ENCODE measurements at regions not wholly inside any gene's neighbourhood (a gene's known extent, or its start where the extent isn't known, plus 50 kb on each side); places are given as distances from the start of the nearest gene placed in this dataset.

DNA sequence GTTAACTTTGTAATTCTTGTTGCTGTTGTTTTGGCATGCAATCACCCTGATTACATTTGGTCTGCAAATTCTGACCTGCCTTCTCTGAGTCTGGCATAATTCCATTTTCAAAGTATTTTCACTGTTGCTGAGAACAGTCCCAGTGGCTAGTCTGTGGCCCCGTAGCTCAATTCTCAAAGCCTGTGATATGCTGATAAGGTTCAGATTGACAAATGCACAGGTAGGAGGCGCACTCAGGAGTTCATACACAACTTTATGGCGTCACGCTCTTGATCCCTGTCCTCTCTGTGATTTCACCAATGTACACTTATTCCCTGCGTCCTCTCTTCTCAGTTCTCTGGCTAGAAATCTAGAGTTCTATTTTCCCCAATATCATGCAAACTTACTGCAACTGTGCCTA lies 376.6 kb upstream of the SLCO3A1 start:
- DNase-seq, result no peak

DNA sequence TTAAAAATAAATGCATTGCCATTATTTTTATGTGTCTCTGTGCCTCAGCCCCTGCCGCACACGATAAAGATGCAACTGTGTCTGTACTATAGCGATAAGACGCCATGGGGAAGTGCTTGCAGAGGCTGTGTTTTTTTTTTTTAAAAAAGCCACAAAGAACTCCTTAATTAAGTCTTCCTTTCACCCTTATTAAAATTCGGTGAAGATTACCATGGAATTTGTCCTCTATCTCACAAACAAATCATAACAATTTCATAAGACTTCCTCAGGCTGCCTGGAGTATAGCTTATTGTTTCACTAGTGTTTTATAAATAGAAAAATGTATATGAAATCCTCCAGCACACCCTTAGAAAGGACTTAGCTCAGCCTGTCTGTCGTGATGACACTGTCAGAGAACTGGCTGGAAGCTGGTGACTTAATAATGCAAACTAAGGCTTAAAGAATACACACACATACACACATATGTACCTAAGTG lies 374.8 kb upstream of the SLCO3A1 start:
- DNase-seq, result no peak

DNA sequence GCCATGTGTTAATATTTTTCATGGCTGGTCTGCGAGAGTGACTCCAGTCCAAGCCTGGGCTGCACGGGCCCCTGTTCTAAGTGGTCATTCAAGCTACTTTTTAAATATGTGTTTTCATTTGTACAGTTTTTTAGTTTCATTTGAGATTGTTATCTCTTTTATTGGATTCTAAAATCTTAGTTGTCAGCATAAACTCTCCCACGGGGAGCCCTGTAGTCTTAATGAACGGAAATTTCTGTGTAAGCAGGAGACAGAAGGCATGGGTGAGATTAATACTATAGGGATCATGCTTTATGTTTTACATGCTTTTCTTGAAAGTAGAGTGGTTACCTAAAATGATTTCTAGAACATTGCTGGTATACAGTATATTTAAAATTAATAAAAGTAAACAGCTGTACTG lies 373.1 kb upstream of the SLCO3A1 start:
- DNase-seq, result no peak

DNA sequence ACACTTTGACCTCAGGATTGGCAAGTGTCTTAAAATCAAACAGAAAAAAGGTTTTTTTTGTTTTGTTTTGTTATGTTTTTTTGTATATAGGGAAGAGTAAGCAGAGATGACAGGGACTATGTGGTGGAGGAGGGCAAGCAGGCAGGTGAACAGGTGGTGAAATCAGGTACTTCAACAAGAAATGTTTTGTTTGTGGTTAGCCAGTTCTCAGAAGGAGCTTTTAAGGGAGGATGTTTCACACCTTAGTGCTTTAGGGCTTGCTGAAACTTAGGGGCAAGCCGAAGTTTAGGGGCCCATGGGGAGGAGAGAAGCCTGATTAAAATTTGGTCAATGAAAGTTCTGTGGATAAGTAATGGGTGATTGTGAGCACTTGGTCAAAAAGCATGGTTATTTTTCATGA lies 370.7 kb upstream of the SLCO3A1 start:
- DNase-seq, result no peak

DNA sequence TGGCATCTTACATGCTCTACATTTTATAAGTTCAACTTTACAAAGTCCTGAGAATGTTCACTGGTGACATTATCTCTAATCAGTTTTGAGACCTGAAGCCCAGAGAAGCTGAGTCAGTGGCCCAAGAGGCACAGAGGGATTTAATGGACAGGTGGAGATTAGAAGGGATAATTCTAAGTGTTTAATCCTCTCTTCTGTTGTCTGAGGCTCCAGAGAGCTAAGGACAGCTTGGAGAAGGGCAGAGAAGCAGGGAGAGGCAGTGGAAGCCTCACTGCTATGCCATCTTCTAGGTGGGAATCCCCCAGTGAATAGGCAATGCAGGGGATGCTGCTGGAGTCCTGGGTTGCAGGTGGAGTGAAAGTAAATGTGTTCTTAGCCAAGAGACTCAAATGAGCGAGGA lies 369.4 kb upstream of the SLCO3A1 start:
- DNase-seq, result no peak

DNA sequence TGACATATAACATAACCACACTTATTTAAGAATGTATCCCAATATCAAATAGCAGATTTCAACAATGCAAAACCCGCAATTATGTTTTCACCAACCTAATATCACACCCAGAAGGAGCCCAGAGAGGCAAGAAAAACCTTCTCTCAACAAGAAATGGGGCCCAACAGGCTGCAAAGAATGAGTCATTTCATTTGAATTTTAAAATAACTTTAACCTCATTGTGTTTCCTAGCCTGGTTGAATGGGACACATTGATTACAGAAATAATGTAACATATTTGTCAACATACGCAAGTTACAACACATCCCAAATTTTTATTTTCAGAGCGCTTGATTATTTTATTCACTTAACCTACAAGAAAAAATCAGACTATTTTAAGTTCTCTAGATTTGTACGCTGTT lies 365.1 kb upstream of the SLCO3A1 start:
- DNase-seq, result no peak

DNA sequence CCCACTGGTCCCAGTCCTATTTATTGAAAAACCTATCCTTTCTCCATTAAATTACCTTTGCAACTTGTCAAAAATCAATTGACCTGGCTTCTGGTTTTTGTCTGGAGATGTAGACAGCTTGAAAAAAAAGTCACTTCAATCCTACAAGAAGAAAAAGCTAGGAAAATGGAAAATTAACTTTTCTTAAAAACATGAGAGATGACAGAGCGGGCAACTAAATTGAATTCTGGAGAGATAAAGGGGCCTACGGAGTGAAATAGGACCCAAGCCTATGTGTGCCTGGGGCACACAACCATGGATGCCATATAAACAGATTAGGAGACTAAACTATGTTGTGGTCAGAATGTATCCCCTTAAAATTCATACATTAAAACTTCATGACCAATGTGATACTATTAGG lies 363.3 kb upstream of the SLCO3A1 start:
- DNase-seq, result no peak

DNA sequence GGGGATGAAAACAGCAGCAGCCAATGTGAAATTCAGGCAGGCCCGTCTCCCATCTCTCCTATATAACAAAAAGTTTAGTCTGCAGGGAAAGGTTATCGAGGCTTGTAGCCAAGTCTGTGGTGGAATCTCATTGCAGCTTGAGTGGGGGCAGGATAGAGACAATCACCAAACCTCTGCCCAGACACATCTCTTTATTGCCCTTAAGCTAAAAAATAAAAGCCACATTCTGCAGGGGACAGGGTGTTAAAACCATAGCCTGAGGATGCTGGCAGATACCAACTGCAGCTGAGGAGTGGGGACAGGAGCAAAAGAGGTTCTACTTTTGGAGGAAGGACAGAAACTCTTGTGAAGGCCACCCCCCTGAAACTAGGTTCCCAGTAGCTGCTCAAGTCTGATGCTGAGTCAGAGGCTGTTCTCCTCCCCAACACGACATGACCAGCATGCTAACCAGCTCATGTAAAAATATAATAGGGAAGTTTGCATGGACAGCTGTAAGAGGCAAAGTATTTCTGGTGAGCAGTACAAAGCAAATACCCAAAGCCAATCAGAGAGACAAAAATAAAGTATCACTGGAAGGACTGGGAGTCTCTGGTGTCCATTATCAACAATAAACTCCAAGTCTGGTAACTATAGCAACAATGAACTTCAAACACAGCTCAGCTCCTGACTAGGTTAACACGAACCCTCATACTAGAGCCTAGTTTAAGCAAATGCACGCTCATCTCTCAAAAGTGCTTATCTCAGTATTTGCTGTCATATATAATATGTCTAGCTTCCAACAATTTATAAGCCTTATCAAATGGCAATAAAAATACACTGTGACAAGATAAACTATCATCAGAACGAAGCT lies 362.2 kb upstream of the SLCO3A1 start:
- no peak for DNase-seq

DNA sequence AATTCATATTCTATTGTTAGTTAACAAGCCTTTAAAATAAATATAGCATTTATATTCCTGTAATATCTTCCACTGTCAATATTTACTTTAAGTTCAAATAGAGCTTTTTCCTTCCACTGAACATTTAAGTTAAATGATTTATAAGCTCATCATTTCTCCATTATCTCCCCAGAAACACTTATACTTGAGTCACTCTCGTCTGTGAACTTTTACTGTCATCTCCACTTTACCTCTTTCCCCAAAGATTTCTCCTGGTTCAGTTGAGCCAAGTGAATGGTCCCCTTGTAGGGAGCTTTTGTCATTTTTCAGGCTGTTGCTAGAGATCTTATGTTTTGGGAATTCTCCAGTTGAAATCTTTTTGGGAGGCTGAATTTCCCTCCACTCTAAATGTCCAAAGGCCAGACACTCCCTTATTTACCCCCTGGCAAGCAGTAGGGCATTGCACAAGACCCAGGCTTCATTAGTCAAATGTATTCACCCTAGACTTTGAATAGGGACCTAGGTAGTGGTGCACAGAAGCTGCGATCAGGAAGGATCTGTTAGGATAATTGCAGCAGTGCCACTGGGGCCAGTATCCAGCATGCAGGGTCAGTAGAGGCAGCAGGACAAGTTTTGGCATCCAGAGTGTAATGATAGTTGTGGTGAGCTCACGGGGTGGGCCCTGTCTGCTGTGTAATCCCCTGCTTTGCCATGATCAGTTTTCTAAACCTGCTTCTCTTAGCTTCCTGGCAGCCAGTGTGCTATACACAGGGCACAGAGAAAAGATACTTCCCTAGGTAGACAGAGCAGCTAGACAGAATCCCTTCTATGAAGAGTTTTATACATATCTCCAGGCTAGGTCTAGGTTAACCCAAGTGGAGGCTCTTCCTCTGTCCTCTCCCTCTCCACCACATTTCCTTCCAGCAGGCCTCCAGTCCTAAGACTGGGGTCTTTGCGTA lies 356.5 kb upstream of the SLCO3A1 start:
- DNase-seq, result peak; percentile 23

DNA sequence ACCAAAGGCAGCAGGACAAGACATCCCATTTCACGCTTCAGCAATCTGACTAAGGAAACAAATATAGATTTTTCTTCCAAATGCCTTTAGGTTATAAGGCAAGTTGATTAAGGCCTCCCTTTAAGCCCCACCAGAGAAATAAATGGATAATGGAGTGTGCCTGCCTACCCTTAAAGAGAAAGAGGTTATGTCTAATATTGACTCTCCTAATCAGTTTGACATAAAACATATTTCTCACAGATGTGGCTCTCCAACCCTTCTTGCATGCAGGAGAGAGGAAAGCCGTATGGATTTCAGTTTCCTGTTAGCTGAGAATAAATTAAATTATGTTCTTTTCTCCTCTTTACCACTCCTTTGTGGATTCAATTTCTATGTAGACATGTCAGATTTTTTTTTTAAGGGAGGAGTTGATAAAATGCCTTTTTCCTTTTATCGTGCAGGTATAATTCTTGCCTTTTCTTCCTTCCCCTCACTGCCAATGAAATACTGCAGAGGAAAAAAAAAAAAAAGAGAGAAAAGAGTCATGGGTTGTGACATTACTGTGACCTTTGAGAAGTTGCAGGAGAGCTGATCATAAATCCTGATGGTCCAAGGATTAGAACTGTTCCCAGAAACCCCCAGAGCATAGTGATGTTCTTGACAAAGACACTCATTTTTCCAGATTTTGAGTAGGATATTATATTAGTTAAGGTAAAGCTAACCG lies 355.3 kb upstream of the SLCO3A1 start:
- peak; percentile 69 for DNase-seq

DNA sequence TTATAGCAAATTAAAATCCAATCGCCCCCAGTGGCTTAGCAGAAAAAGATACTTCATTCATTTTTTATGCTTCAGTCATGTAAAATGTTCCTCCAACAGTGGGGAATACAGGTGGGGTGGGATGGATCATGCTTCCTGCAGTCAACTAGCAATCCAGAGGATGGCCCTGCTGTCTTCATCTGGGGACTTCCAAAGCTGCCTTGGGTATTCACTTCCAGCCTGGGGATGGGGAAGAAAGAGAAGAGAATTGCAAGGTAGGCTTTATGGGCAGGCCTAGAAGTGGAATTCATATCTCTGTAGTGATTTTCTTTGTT lies 354.8 kb upstream of the SLCO3A1 start:
- peak; percentile 2 for DNase-seq

DNA sequence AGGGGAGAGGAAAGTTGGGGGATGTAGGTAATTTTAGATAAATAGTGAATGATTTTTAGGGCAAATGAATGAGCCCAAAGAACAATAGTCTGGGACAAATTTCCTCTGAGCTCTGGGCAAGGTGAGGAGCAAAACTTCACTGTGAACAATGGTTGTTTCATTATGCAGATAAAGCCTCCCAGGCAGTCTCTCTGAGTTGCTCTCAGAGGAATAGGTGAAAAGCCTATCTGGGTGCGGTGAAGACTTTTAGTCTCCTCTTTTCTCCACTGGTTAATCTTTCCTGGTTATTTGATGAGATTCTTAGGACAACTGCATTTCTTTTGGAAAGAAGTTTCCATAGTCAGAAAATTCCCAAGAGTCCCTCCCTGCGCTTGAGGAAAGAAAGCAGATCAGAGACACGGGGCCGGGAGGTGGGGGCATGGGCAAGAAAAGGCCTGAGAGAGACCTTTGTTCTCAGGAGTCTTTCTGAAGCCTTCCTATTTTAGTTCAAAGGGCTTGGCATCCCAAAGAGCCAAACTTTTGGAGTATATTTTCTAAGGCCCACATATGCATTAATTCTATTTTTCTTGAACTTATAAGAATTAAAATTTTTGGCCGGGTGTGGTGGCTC lies 353.6 kb upstream of the SLCO3A1 start:
- DNase-seq, result no peak

DNA sequence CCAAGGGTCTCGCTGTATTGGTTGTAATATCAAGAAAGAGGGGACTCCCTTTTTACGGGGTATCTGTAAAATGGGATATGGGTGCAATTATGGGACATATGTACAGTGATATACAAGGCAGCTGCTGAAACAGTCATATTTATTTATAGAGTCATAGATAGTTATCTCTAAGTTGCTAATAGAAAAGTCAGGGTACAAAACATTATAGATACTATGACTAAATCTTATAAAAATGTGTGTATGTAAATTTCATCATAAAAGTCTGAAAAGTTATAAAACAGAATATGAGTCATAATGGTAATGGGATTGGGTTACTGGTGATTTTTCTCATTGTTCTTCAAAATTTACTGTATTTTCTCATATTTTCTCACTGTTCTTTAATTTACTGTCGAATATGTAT lies 344.9 kb upstream of the SLCO3A1 start:
- DNase-seq, result no peak

DNA sequence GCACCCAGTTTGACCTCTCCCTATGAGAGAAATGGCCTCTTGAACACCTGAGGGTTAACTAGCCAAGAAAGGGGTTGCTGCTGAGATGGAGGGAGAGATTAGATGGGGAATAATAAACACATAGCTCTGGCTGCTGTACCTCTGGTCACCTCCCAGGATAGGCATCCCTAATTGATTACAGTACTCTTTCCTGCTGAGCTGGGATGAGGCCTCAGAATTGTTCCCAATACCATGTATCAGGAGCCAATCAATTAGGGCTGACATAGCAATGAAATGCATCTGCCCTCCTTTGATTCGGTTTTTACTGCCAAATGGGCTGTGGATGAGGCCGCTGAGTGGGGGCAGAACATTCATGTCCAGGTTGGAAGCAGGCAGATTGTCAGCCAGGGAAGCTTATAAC lies 339.4 kb upstream of the SLCO3A1 start:
- DNase-seq, result no peak

DNA sequence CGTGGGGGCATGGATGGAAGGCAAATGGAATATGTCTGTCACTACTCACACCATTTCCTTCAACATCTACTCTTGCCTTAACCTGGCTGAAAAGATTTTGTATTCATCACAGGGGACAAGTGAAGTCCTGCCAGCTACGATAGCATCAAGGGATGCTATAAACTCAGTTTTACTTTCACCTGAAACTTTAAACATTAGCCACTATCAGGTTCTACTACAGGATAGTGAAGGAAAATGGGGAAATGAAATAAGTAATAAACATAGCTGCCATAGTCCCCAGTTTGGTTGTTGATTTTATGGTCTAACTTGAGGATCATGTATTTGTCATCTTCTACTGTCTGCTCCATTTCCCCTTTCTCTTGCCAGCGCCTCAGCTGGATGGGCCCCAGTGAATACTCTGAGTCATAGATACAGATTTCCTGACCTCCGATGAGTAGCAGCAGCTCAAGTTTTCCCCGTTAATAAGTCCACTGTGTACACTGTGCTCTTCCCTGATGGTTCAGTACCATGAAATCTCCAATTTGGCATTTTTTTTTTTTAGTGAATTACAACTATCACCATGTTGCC lies 338.2 kb upstream of the SLCO3A1 start:
- DNase-seq, result no peak

DNA sequence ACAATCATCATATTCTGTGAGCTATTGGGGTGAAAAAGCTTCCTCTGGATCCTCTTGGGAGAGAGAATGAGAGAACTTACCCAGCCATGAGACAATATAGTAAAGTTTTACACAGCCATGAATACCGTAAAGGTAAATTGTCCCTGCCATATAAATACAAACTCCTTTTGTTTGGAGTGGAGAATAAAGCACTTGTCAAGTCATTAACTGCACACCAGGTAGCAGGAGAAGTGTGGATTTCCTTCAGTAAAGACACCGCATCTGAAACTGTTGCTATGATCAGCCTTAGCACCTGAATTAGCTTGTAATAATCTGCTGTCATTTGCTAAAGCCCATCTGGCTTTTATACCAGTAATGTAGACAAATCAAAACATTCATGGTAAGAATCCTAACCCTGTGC lies 336.6 kb upstream of the SLCO3A1 start:
- DNase-seq, result no peak

DNA sequence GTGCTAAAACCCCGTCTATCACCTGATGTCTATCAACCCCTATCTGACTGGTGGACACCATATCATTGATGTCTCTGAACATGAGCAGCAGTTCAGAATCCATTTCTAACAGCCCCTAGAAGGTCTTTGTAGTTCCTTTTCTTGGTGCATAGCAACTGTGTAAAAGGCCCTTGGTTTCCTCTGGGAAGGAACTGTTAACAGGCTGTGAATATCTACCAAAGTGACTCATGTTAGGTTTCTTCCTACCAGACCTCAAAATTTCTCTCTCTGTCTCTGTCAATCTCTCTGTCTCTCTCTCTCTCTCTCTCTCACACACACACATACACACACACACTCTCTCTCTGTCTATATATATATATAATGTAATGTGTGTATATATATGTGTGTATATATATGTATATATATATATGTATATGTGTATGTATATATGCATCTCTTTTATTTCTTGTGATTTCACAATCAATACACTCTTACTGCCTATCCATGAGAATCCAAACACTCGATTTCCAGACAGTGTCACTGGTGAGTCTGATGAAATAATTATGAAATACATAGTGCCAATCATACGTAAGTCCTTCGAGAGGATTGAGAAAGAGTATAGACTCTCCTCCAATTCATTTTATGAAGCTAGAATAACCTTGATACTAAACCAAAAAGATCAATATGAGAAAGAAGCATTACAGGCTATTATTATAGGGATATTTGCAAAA lies 335.9 kb upstream of the SLCO3A1 start:
- no peak for DNase-seq

DNA sequence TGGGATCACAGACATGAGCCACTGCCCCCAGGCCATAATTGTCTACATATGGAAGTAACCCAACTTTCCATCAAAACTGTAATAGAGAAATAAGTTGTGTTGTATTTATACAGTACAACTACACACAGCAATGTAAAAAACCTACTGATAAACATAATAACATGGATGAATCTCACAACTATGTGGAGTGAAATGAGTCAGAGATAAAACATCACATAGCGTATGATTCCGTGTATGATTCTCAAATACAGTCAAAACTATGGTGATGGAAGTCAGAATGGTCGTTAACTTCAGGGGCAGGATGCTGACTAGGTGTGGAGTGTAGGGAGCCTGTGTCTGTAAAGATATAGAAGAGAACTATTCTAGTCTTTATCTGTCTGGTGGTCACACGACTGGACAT lies 332.7 kb upstream of the SLCO3A1 start:
- DNase-seq, result no peak

DNA sequence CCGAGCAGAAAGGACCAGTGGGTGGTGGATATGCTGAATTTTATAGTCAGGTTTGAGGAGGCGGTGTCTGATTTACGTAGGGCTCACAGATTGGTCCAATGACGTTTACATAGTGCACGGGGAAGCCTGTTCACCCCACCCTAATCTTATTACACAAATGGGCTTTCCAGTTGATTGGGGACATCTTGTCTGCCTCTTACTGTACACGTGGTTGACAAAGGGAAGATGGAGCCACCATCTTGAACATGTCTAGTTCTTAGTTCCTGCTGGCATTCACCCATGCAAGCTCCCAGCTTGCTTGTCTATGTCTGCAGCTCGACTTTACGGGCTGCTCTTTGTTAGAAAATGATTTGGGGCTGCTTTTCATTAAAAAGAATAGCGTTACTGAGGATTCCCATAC lies 332.0 kb upstream of the SLCO3A1 start:
- DNase-seq, result no peak

DNA sequence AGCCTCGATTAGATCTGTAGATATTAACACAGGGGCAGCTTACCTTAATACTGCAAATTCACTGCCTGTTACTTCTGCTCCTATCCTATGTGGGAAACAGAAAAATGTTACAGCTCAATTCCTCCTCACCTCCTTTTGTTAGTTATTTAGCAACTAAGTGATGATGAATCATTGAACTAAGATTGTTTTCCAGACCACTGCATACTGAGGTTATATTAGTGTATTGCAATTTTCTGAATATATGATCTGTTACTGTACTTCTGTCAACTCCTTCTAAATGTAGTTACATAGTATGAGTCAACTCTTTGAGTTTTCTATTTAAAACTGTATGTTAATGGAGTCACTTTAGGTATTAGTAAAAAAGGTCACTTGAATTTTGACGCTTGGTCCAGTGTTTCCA lies 331.5 kb upstream of the SLCO3A1 start:
- no peak for DNase-seq

DNA sequence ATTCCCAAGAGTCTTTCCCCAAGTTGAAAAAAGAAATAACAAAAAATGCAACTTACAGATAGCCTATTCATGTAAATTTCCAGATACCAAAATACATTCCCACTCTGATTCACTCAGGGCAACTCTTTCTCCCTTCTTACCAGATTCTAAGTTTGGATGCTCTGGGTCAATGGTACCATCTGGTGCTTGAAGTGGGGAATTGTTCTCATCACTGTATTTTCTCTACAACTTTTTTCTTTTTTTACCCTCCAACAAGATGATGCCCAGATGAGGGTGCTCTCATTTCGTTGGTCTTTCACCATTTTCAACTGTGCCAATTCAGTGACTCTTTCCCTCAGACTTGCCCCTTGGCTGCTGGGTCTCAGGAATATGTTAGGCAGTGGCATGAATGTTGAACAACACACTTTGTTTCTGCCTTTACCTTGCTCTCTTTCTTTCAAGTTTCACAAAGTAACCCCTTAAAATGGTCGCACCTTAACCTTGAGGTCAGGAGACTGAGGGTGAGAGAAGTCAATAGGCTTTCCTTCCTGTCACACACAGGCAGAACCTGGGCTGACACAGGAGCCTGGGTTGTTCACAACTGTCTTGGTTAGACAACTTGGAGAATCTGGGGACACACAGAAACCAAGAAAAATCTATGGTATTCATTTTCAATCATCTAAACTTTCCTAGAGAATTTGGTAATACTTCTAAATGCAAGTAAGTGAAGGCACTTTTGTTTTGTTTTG lies 330.7 kb upstream of the SLCO3A1 start:
- DNase-seq, result no peak
